ENCODE measurements at regions not wholly inside any gene's neighbourhood (a gene's known extent, or its start where the extent isn't known, plus 50 kb on each side); places are given as distances from the start of the nearest gene placed in this dataset.

DNA sequence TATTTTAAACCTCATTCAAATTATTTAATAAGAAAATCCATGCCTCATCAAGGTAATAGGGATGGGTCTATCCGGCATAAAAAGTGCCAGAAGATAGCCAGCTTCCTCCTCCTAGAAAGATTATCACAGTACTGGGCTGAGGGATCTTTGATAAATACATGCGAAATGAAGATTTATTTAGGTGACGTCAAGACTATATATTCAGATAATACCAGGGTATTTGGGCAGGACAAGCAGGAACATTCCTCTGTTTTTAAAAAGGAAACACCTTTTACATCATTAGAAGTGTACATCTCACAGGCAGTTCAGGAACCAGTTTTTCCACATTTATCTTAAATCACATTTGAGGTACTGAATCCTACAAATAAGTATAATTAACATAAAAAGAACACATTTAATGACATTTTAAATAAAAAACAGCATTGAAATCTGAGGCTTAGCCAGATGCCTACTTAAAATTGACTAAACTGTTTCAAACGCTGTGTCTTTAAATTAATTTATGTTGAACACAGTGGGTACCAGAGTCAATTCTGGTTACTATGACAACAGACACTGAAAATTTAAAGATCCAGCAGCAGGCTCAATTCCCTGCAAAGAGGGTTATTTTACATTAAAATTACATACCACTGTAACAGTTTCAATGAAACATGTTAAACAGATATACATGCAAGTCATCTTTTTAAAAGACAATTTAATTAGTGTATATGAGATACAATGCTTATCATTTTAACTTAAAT, 124.7 kb upstream of the SLCO6A1 start:
- BruUV-seq (replicated peaks), result no TSS peak
- Histone ChIP-seq H3K4me1 (ENCODE audit: insufficient read depth, low read length, poor library complexity, severe bottlenecking) (peaks cover 17% of the 10 kb centered on the region), H3K9me3 (ENCODE audit: low read depth, low read length, poor library complexity, severe bottlenecking) (no peaks in the 10 kb centered on the region), H3K4me3 (ENCODE audit: low read depth, low read length, poor library complexity, severe bottlenecking) (no peak overlapping the region), H3K27ac (ENCODE audit: low read depth, low read length, poor library complexity, severe bottlenecking) (no peak overlapping the region), H3K36me3 (ENCODE audit: insufficient read depth, low read length, poor library complexity, severe bottlenecking) (no peaks in the 10 kb centered on the region), H3K27me3 (replicated peaks; ENCODE audit: insufficient read depth, low read depth, low read length, poor library complexity) (no peaks in the 10 kb centered on the region)
- intact Hi-C loops (cut with micrococcal nuclease; ENCODE audit: unreplicated experiment), result no loop called here
- no peak for TF ChIP-seq EZH2 (IDR thresholded peaks at IDR 0.05; ENCODE audit: borderline replicate concordance, low read depth, low read length, poor library complexity, severe bottlenecking)
- TF ChIP-seq, protein P1, sequence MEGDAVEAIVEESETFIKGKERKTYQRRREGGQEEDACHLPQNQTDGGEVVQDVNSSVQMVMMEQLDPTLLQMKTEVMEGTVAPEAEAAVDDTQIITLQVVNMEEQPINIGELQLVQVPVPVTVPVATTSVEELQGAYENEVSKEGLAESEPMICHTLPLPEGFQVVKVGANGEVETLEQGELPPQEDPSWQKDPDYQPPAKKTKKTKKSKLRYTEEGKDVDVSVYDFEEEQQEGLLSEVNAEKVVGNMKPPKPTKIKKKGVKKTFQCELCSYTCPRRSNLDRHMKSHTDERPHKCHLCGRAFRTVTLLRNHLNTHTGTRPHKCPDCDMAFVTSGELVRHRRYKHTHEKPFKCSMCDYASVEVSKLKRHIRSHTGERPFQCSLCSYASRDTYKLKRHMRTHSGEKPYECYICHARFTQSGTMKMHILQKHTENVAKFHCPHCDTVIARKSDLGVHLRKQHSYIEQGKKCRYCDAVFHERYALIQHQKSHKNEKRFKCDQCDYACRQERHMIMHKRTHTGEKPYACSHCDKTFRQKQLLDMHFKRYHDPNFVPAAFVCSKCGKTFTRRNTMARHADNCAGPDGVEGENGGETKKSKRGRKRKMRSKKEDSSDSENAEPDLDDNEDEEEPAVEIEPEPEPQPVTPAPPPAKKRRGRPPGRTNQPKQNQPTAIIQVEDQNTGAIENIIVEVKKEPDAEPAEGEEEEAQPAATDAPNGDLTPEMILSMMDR (conservative IDR thresholded peaks at IDR 0.05; ENCODE audit: low read depth, low read length), result no peak
- DNase-seq (ENCODE audit: low spot score), result no peak
- POLR2A ChIA-PET (ENCODE audit: low non-redundant PET), result no interaction called here
- CTCF ChIA-PET, result no interaction called here

- no peak for DNase-seq (ENCODE audit: low spot score)
- no peak overlapping the region for H3K27ac ChIP-seq (ENCODE audit: low read depth, low read length, poor library complexity, severe bottlenecking)
- CTCF ChIA-PET, result no interaction called here
- intact Hi-C loops (cut with micrococcal nuclease; ENCODE audit: unreplicated experiment), result no loop called here
- H3K36me3 ChIP-seq (ENCODE audit: insufficient read depth, low read length, poor library complexity, severe bottlenecking), result no peaks in the 10 kb centered on the region
- TF ChIP-seq, protein P1 (conservative IDR thresholded peaks at IDR 0.05; ENCODE audit: low read depth, low read length), result no peak
- TF ChIP-seq EZH2 (IDR thresholded peaks at IDR 0.05; ENCODE audit: borderline replicate concordance, low read depth, low read length, poor library complexity, severe bottlenecking), result no peak
- no TSS peak for BruUV-seq (replicated peaks)
- no peaks in the 10 kb centered on the region for H3K27me3 ChIP-seq (replicated peaks; ENCODE audit: insufficient read depth, low read depth, low read length, poor library complexity)
- H3K4me1 ChIP-seq (ENCODE audit: insufficient read depth, low read length, poor library complexity, severe bottlenecking), result peaks cover 17% of the 10 kb centered on the region
- POLR2A ChIA-PET (ENCODE audit: low non-redundant PET), result no interaction called here
- no peak overlapping the region for H3K4me3 ChIP-seq (ENCODE audit: low read depth, low read length, poor library complexity, severe bottlenecking)
- no peaks in the 10 kb centered on the region for H3K9me3 ChIP-seq (ENCODE audit: low read depth, low read length, poor library complexity, severe bottlenecking)
Observed at GRCh38 chr5:102624405-102624804, 125.6 kb upstream of the SLCO6A1 start.

- DNase-seq (ENCODE audit: low spot score), result no peak
- TF ChIP-seq, protein P1 (conservative IDR thresholded peaks at IDR 0.05; ENCODE audit: low read depth, low read length), result no peak
- TF ChIP-seq EZH2 (IDR thresholded peaks at IDR 0.05; ENCODE audit: borderline replicate concordance, low read depth, low read length, poor library complexity, severe bottlenecking), result no peak
- Histone ChIP-seq H3K4me1 (ENCODE audit: insufficient read depth, low read length, poor library complexity, severe bottlenecking) (peaks cover 17% of the 10 kb centered on the region), H3K4me3 (ENCODE audit: low read depth, low read length, poor library complexity, severe bottlenecking) (no peak overlapping the region), H3K36me3 (ENCODE audit: insufficient read depth, low read length, poor library complexity, severe bottlenecking) (no peaks in the 10 kb centered on the region), H3K27me3 (replicated peaks; ENCODE audit: insufficient read depth, low read depth, low read length, poor library complexity) (no peaks in the 10 kb centered on the region), H3K9me3 (ENCODE audit: low read depth, low read length, poor library complexity, severe bottlenecking) (no peaks in the 10 kb centered on the region), H3K27ac (ENCODE audit: low read depth, low read length, poor library complexity, severe bottlenecking) (no peak overlapping the region)
- ChIA-PET CTCF (no interaction called here), POLR2A (ENCODE audit: low non-redundant PET) (no interaction called here)
- no TSS peak for BruUV-seq (replicated peaks)
- intact Hi-C loops (cut with micrococcal nuclease; ENCODE audit: unreplicated experiment), result no loop called here
Observed at GRCh38 chr5:102625468-102625867, 126.7 kb upstream of the SLCO6A1 start.

All from A673 (cell line).